Aorta (tissue), 5 donors: ENCODE measurements at regions not wholly inside any gene's neighbourhood (a gene's known extent, or its start where the extent isn't known, plus 50 kb on each side); places are given as distances from the start of the nearest gene placed in this dataset.
"Not testable (repeated sequence)": the region's sequence is repeated elsewhere in the genome, so short reads cannot be mapped to it uniquely, and the experiment has no call there.

Source experiments
- ATAC-seq: fragments of 200-7000 bp; cut with Tn5 transposase; one replicate; pipeline ENCODE4 v1.9.1; 2022; ENCODE audit warnings: moderate library complexity; ENCODE audit not compliant: low FRiP score
- DNase-seq, 2 donors: peaks; one replicate each; pipeline ENCODE4 v3.0.0-alpha.2; 2020
- H3K27ac ChIP-seq, 2 donors: one replicate each; pipeline ENCODE4 v1.5.1; 2013; ENCODE audit warnings: low read length in 2 of 2, mild to moderate bottlenecking in 2 of 2, moderate library complexity in 2 of 2, control low read depth in 1 of 2, inconsistent platforms in 1 of 2, low read depth in 1 of 2
- H3K27me3 ChIP-seq, 2 donors: one replicate each; pipeline ENCODE4 v1.6.1; 2013; ENCODE audit warnings: control low read depth in 1 of 2, low read length in 1 of 2, mild to moderate bottlenecking in 1 of 2, moderate library complexity in 1 of 2; ENCODE audit not compliant: insufficient read depth in 2 of 2, control insufficient read depth in 1 of 2
- H3K36me3 ChIP-seq, 2 donors: one replicate each; pipeline ENCODE4 v1.6.1; 2013; ENCODE audit warnings: control low read depth in 1 of 2, low read length in 1 of 2, mild to moderate bottlenecking in 1 of 2; ENCODE audit not compliant: insufficient read depth in 2 of 2, control insufficient read depth in 1 of 2
- H3K4me1 ChIP-seq, 2 donors: one replicate each; pipeline ENCODE4 v1.6.1; 2013; ENCODE audit warnings: low read length in 2 of 2, control low read depth in 1 of 2, mild to moderate bottlenecking in 1 of 2, moderate library complexity in 1 of 2; ENCODE audit not compliant: insufficient read depth in 2 of 2, control insufficient read depth in 1 of 2
- H3K4me3 ChIP-seq, 2 donors: one replicate each; pipeline ENCODE4 v1.5.1; 2013; ENCODE audit warnings: low read length in 2 of 2, control low read depth in 1 of 2, mild to moderate bottlenecking in 1 of 2
- H3K9me3 ChIP-seq: one replicate; pipeline ENCODE4 v1.6.1; 2013; ENCODE audit warnings: mild to moderate bottlenecking, low read length; ENCODE audit not compliant: control insufficient read depth
- WGBS, 2 donors: extraction: QIAGEN DNeasy Blood & Tissue Kit; methylation state at CpG; one replicate each; pipeline ENCODE4 v1.1.7; 2013; 5-methylcytosine and 5-hydroxymethylcytosine counted together
- intact Hi-C, 2 donors: fragments of 100-400 bp; cut with DNase I; formaldehyde crosslinking; loops; one replicate each; pipeline versions ENCODE4 v1.14.2 to v1.15.0; 2022
- donor health status: healthy with polysubstance abuse.
- donor health status: Bipolar disorder and iron deficiency.
- donor health status: DM: no; HTN: no; CAD: no.
- donor health status: DM: no; HTN: no; CAD: no.
- donor health status: DM: yes; HTN: yes; CAD: no.

DNA sequence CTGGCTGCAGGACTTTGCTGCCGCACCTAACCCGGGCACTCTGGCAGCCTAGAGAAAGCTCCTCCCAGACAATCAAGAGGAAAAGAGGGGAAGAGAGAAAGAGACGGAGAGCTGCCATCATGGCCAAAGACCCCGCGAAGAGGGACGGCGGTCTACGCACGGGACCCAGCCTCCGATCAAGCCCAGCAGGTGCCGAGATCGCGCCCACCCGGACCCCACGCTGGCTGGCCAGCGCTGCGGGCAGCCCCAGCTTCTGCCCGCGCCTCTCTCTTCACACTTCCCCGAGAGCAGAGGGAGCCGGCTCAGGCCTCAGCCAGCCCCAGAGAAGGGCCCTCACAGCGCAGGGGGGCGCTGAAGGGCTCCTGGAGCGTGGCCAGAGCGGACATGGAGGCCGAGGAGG is 413.5 kb upstream of the POTED start:
- H3K27me3 ChIP-seq, H3K4me3 ChIP-seq, intact Hi-C loops, H3K27ac ChIP-seq, ATAC-seq, H3K4me1 ChIP-seq, H3K9me3 ChIP-seq, H3K36me3 ChIP-seq: not testable (repeated sequence)
- 83 to 84% methylated on average over 17 to 26 of the region's 26 CpGs for WGBS, 2 donors
- peak; percentile 27 to 37 for DNase-seq

DNA sequence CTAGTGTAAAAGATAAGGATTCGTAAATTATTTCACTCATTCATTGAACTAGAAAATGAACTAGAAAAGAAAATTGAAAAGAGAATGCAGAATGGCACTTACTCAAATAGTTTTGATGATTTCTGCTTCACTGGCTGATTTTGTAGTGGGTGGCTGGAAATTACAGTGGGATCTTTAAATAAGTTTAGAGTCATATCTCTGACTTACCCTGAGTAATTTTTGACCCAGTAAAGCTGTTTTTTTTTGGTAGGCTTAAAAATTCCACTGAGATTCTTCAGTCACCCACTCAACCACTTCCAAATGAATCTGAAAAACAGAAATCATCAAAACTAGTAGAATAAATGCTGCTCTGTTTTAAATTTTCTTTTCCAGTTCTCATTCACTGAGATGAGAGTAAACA is 404.2 kb upstream of the POTED start:
- DNase-seq, ATAC-seq, H3K36me3 ChIP-seq, H3K27me3 ChIP-seq, intact Hi-C loops, H3K4me1 ChIP-seq, H3K9me3 ChIP-seq, H3K27ac ChIP-seq, H3K4me3 ChIP-seq: not testable (repeated sequence)
- no CpG with 5 or more reads among the region's 1 CpG for WGBS, 2 donors
